ENCODE measurements at regions not wholly inside any gene's neighbourhood (a gene's known extent, or its start where the extent isn't known, plus 50 kb on each side); places are given as distances from the start of the nearest gene placed in this dataset.
"Not testable (repeated sequence)": the region's sequence is repeated elsewhere in the genome, so short reads cannot be mapped to it uniquely, and the experiment has no call there.

- ATAC-seq, result peak; percentile 80 to 84
Measured at GRCh38 chr21:10325546-10325945, 195.8 kb upstream of the TPTE start.

- ATAC-seq, result not testable (repeated sequence)
Measured at GRCh38 chr21:10326146-10326545, 195.2 kb upstream of the TPTE start.

- ATAC-seq, result not testable (repeated sequence)
Measured at GRCh38 chr21:10328646-10329045, 192.7 kb upstream of the TPTE start.

- peak in 1 of 2 donors; percentile 25 for ATAC-seq
Measured at GRCh38 chr21:10330641-10331119, 190.7 kb upstream of the TPTE start.

- ATAC-seq, result not testable (repeated sequence)
Measured at GRCh38 chr21:10331134-10331533, 190.2 kb upstream of the TPTE start.

- peak in 1 of 2 donors; percentile 25 for ATAC-seq
Measured at GRCh38 chr21:10332935-10333334, 188.4 kb upstream of the TPTE start.

- not testable (repeated sequence) for ATAC-seq
Measured at GRCh38 chr21:10334391-10334790, 187.0 kb upstream of the TPTE start.

GRCh38 chr21:10342261-10342956 lies 179.0 kb upstream of the TPTE start:
- ATAC-seq, result peak; percentile 25 to 58

- not testable (repeated sequence) for ATAC-seq
Measured at GRCh38 chr21:10343146-10343935, 178.0 kb upstream of the TPTE start.

GRCh38 chr21:10344266-10344665 lies 177.1 kb upstream of the TPTE start:
- not testable (repeated sequence) for ATAC-seq

GRCh38 chr21:10345178-10345612 lies 176.2 kb upstream of the TPTE start:
- not testable (repeated sequence) for ATAC-seq

GRCh38 chr21:10346249-10346648 lies 175.1 kb upstream of the TPTE start:
- ATAC-seq, result not testable (repeated sequence)

GRCh38 chr21:10346933-10347615 lies 174.3 kb upstream of the TPTE start:
- not testable (repeated sequence) for ATAC-seq

- ATAC-seq, result not testable (repeated sequence)
Measured at GRCh38 chr21:10347675-10348074, 173.7 kb upstream of the TPTE start.

GRCh38 chr21:10348150-10348549 lies 173.2 kb upstream of the TPTE start:
- ATAC-seq, result not testable (repeated sequence)

- not testable (repeated sequence) for ATAC-seq
Measured at GRCh38 chr21:10354851-10355578, 166.4 kb upstream of the TPTE start.

- ATAC-seq, result not testable (repeated sequence)
Measured at GRCh38 chr21:10359120-10359519, 162.3 kb upstream of the TPTE start.

GRCh38 chr21:10359911-10360310 lies 161.5 kb upstream of the TPTE start:
- ATAC-seq, result not testable (repeated sequence)

GRCh38 chr21:10361214-10361736 lies 160.1 kb upstream of the TPTE start:
- ATAC-seq, result peak; percentile 18 to 21

GRCh38 chr21:10362816-10363215 lies 158.6 kb upstream of the TPTE start:
- ATAC-seq, result not testable (repeated sequence)

- ATAC-seq, result not testable (repeated sequence)
Measured at GRCh38 chr21:10363321-10363720, 158.1 kb upstream of the TPTE start.

GRCh38 chr21:10366210-10366609 lies 155.2 kb upstream of the TPTE start:
- not testable (repeated sequence) for ATAC-seq
